Spleen (tissue), 7 donors: ENCODE measurements at regions not wholly inside any gene's neighbourhood (a gene's known extent, or its start where the extent isn't known, plus 50 kb on each side); places are given as distances from the start of the nearest gene placed in this dataset.

Experiments
- POLR2A ChIP-seq, 3 donors: fragments of 450-650 bp; IDR thresholded peaks; one replicate each; pipeline ENCODE4 v1.5.1; 2017; ENCODE audit warnings: antibody characterized with exemption in 3 of 3, mild to moderate bottlenecking in 1 of 3
- POLR2AphosphoS5 ChIP-seq, 3 donors: sonication (generic); formaldehyde crosslinking; IDR thresholded peaks; one replicate each; pipeline ENCODE4 v1.5.1; 2017; ENCODE audit warnings: antibody characterized with exemption in 3 of 3
- TF ChIP-seq, protein P1 (sequence below), 11 experiments: fragments of 200-600 bp in 7 of 11; fragments of 450-650 bp in 4 of 11; sonication (generic) in 4 of 11; IDR thresholded peaks in 8 of 11; conservative IDR thresholded peaks in 3 of 11; 1 replicate in 7 of 11; 2 replicates in 4 of 11; pipeline versions ENCODE4 v1.4.0 to v1.8.0; 2016 to 2021; ENCODE audit warnings: antibody characterized with exemption in 11 of 11, inconsistent platforms in 4 of 11, mild to moderate bottlenecking in 1 of 11
- donor health status: DM: no; HTN: no; CAD: no; lungs with moderate emphysema.
- donor health status: DM: no; HTN: no; CAD: no.
- donor health status: DM: no; HTN: no; CAD: no.

DNA sequence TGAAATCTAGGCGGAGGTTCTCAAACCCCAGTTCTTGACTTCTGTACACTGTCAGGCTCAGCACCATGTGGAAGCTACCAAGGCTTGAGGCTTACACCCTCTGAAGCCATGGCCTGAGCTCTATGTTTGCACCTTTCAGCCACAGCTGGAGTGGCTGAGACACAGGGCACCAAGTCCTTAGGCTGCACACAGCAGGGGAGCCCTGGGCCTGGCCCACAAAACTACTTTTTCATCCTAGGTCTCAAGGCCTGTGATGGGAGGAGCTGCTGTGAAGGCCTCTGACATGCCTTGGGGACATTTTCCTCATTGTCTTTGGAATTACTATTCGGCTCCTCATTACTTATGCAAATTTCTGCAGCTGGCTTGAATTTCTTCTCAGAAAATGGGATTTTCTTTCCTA lies 503.2 kb upstream of the PCDH20 start:
- TF ChIP-seq, protein P1, sequence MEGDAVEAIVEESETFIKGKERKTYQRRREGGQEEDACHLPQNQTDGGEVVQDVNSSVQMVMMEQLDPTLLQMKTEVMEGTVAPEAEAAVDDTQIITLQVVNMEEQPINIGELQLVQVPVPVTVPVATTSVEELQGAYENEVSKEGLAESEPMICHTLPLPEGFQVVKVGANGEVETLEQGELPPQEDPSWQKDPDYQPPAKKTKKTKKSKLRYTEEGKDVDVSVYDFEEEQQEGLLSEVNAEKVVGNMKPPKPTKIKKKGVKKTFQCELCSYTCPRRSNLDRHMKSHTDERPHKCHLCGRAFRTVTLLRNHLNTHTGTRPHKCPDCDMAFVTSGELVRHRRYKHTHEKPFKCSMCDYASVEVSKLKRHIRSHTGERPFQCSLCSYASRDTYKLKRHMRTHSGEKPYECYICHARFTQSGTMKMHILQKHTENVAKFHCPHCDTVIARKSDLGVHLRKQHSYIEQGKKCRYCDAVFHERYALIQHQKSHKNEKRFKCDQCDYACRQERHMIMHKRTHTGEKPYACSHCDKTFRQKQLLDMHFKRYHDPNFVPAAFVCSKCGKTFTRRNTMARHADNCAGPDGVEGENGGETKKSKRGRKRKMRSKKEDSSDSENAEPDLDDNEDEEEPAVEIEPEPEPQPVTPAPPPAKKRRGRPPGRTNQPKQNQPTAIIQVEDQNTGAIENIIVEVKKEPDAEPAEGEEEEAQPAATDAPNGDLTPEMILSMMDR (IDR thresholded peaks at IDR 0.05 in 8 of 11, conservative IDR thresholded peaks at IDR 0.05 in 3 of 11): no peak
- no peak for TF ChIP-seq POLR2A (IDR thresholded peaks at IDR 0.05)
- no peak for TF ChIP-seq POLR2AphosphoS5 (IDR thresholded peaks at IDR 0.05)
